Right ventricle myocardium inferior (tissue), 1 donor: ENCODE measurements at regions not wholly inside any gene's neighbourhood (a gene's known extent, or its start where the extent isn't known, plus 50 kb on each side); places are given as distances from the start of the nearest gene placed in this dataset.
A peak's percentile ranks its signal among the peaks of the same experiment; 100 is the strongest.

Experiments
- ATAC-seq: fragments of 200-7000 bp; cut with Tn5 transposase; one replicate; pipeline ENCODE4 v1.9.1; 2020; ENCODE audit warnings: mild to moderate bottlenecking, moderate library complexity
- DNase-seq: peaks from one replicate; pipeline ENCODE4 v3.0.0; 2021; ENCODE audit errors: missing footprints
- intact Hi-C: fragments of 100-400 bp; cut with DNase I; formaldehyde crosslinking; loops from one replicate; pipeline ENCODE4 v1.11.0; 2022
- donor health status: DM: no; HTN: yes; CAD: no; lungs with severe emphysema.

DNA sequence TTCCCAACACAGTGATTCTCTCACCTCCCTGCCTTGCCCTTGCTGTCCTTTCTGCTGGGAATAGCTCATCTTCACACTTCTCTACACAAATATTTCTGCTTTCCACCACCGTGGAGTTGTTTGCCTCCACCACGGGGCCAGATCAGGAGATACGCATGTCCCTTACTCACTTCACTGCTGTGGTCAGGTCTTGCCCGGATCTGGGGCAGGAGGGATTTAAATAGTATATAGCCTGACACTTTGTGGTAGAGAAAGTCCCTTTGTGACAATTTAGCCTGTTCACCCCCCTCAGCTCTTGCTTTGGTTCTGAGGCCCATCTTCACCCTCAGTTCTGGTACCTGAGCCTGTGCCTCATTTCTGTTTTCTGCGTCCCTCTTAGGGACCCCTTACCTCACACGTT, 92.6 kb upstream of the PREP start:
- intact Hi-C loops = no loop called here
- DNase-seq (no peak), ATAC-seq (no peak)

DNA sequence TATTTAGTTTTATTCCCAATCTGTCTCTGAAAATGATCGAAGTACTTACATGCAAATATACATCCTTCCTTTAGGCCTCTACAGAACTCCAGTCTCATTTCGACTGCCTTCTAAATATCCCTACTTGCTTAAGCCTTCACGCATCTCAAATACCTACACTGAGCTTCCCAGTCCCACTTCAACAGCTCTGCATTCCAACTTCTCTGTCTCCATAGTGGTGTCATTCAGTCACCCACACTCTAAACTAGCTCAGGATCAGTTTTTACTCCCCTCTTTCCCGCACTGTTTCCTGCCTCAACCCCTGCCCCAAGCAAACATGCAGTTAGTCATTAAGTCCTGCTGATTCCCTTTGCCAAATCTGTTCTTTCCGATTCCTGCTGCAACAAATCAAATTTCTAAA, 91.8 kb upstream of the PREP start:
- DNase-seq (no peak), ATAC-seq (no peak)
- intact Hi-C loops = no loop called here

DNA sequence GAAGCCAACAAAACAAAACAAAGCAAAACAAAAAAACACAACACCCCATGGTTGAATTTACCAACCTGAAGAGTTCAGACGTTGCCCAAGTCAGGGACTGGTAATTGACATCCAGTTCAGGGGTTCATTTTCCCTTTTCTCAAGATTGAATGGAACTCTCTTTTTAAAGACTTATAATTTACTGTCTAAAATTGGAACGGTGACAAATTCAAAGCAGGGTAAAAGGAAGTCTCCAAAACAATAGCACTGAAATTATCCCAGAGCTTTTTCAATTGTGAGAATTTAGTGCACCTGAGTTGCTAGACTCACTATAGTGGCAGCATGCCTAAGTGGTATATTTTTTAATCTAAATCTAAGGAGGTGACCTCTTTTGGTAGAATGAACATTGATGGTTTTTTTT, 90.9 kb upstream of the PREP start:
- DNase-seq (no peak), ATAC-seq (no peak)
- intact Hi-C loops = loop anchor here (1.0 kb wide), 1 partner anchor 21 kb away; no protein-coding TSS in a partner anchor

- no peak for DNase-seq
- intact Hi-C loops = loop anchor here (1.0 kb wide), 1 partner anchor 21 kb away; no protein-coding TSS in a partner anchor
- ATAC-seq = peak; percentile 31
Measured at GRCh38 chr6:105492706-105493673, 90.1 kb upstream of the PREP start.

DNA sequence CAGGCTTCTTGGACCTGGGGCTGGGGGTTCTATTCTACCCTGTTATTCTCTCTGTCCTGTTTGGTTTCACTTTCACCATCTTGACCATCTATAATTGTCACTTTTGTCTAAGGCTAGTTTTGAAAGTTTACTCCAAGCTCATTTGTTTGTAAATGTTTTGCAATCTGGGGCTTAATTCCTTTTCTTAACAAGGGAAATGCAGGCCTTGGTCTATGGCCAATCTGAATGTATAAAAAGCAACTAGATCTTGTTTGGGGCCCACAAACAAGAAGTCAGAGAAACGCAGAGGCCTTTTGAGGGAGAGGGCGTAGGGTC, 86.3 kb upstream of the PREP start:
- ATAC-seq = no peak
- DNase-seq = no peak
- intact Hi-C loops = loop anchor here (5.0 to 10.0 kb wide), 3 partner anchors 118 to 816 kb away; no protein-coding TSS in a partner anchor

DNA sequence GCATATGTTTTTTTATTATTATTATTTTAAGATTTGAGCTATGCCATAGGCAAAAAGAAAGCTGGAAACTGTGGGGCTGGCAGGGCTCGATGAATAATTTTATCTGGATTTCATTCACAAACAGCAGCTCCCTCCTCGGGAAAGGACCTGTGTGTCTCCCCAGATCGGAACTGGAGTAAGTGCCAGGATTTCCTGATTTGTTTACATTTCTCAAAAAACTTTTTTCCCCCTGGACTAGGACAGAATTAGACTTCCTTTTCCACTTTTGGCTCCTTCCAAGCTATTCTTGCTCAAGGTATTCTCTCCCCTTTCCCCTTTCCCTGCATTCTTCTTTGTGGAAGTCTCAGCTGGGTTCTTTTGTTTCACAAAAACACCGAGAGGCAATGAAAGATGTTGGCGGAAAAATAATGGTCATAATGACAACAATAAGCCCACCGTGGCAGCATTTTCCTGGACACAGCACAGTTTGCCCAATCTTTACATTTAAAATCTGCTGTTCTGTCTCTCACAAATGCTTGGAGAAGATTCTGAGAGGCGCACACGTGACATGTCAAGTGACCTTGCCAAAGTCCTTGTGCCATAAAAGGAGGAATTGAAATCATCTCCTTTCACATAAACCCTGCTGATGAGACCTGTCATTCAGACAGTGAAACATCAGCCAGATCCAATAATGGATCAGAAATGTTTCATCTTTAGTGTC, 85.8 kb upstream of the PREP start:
- no peak for DNase-seq
- intact Hi-C loops = loop anchor here (5.0 to 10.0 kb wide), 3 partner anchors 119 to 816 kb away; no protein-coding TSS in a partner anchor
- no peak for ATAC-seq

GRCh38 chr6:105487040-105487790, 84.3 kb upstream of the PREP start:
- intact Hi-C loops = loop anchor here (5.0 to 10.0 kb wide), 3 partner anchors 120 to 818 kb away; no protein-coding TSS in a partner anchor
- ATAC-seq = no peak
- no peak for DNase-seq

GRCh38 chr6:105485456-105485855, 82.6 kb upstream of the PREP start:
- DNase-seq (no peak), ATAC-seq (no peak)
- intact Hi-C loops = loop anchor here (5.0 to 10.0 kb wide), 3 partner anchors 122 to 819 kb away; no protein-coding TSS in a partner anchor

DNA sequence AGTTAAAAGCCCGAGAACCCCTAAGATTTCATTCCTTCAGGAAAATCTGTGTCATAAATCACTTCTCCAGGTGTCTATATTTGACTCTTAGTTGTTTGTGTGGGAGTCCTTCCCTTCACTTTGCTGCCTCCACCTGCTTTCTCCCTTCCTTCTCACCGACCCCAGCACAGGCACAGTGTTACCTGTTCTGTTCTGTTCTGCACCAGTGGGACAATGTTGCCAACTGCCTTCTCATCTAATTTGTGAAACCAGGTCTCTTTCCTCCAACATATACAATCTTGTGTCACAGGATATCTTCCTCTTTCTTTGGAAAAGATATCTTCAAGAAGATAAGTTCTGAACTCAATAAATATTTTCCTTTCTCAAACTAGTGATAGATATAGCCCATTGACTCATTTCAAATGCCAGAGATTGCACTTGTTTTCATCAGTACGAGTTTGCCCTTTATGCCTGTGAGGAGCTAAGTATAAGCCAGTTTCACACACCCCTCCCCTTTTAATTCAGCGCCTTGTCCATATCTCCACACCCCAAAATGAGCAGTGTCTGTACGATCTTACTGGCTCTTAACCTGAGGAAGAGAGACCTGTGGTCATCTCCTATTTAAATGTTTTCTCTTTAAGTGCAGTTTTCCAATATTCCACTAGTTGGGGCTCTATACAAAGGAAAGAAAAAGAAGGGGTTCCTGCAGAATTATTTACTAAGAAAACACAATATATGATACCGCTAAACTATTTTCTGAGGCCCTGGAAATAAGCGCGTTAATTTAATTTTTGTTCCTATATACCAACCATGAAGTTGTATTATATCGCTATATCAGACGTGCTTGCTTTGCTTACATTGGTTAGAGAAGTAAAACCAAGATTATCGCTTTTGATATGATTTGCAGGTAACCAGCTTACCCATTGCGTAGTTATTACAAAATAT, 81.6 kb upstream of the PREP start:
- DNase-seq (no peak), ATAC-seq (no peak)
- intact Hi-C loops = loop anchor here (5.0 to 10.0 kb wide), 4 partner anchors 123 to 820 kb away; no protein-coding TSS in a partner anchor

GRCh38 chr6:105483492-105483891, 80.6 kb upstream of the PREP start:
- ATAC-seq = no peak
- no peak for DNase-seq
- intact Hi-C loops = loop anchor here (5.0 to 10.0 kb wide), 2 partner anchors 739 to 821 kb away; no protein-coding TSS in a partner anchor

DNA sequence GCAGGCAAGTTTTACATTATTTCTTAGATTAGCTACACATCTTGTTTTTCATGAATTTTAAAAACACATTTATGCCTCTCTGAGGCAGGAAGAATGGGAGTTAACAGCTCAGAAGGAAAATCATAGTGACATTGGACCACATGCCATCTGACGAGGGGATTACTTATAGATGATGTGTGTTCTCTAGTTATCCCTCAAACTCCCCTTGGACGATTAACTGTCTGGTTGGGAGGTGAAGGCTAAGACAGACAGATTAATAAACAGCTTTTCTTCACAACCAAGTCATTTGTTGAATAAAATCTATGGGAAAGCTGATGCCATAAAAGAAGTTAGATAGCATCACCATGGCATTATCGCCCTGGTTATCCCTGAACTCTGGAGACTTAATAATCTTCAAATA, 80.0 kb upstream of the PREP start:
- intact Hi-C loops = loop anchor here (5.0 to 10.0 kb wide), 2 partner anchors 739 to 822 kb away; no protein-coding TSS in a partner anchor
- no peak for ATAC-seq
- no peak for DNase-seq

- intact Hi-C loops = loop anchor here (5.0 to 10.0 kb wide), 2 partner anchors 740 to 822 kb away; no protein-coding TSS in a partner anchor
- no peak for DNase-seq
- ATAC-seq = peak; percentile 48
Measured at GRCh38 chr6:105482227-105482844, 79.5 kb upstream of the PREP start.

- DNase-seq = no peak
- ATAC-seq = no peak
- intact Hi-C loops = no loop called here
Measured at GRCh38 chr6:105476978-105477377, 74.1 kb upstream of the PREP start.

DNA sequence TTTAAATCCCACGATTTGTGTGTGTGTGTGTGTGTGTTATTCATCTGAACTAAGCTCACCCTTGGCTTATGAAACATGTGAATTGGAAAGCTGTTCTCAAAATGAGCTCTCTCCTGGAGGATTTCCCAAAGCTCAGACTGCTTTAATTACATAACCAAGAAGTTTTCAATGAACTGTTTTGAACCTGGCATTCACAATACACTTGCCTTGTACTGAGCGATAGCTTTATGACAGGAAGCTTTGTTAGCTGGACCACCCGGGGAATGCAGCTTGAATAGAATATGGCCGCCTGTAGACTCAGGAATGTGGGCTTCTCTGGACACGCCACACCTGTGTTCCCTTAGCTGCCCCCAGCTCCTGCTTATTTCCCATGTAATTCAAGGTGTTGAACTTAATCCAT, 71.4 kb upstream of the PREP start:
- intact Hi-C loops = no loop called here
- ATAC-seq = peak; percentile 52
- no peak for DNase-seq

GRCh38 chr6:105469946-105470345, 67.1 kb upstream of the PREP start:
- intact Hi-C loops = no loop called here
- ATAC-seq (no peak), DNase-seq (no peak)

GRCh38 chr6:105468850-105469249, 66.0 kb upstream of the PREP start:
- intact Hi-C loops = no loop called here
- DNase-seq = no peak
- ATAC-seq = no peak

- intact Hi-C loops = no loop called here
- no peak for ATAC-seq
- no peak for DNase-seq
Measured at GRCh38 chr6:105460860-105461259, 58.0 kb upstream of the PREP start.
